ENCODE measurements at regions not wholly inside any gene's neighbourhood (a gene's known extent, or its start where the extent isn't known, plus 50 kb on each side); places are given as distances from the start of the nearest gene placed in this dataset.

DNA sequence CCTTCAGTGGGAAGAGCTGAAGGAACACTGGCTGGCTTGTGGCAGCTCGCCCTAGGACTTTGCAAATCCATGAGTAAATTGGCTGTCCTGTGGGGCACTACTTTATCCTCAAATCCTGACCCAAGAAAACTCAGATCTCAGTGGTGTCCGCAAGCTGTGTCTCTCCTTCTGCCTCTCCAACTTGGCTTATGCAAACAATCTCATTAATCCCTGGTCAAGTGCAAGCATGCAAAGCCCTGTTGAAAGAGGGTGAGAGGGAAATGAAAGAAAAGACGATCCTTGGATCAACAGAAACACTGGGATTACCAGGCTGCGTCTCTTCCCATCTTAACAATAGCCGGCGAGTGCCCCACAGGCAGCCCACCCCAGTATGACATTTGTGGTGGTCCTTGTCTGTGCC, 901.6 kb downstream of the BCL11B start:
- no peak for DNase-seq

DNA sequence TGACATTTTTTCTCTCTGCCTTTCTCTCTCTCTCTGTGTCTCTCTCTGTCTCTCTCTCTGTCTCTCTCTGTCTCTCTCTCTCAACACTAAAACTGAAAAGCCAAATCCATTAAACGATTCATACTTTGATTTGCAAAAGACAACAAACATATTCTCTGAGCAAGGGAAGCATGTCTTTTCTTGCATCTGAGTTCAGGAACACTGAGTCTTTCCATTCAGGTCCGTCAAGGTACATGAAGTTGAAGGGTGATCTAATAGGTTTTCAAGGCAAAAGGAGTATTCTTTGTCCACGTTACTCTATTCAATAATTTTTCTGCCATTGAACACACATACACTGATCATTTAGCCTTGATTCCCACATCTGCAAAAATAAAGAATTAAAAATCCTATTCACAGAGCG, 900.9 kb downstream of the BCL11B start:
- no peak for DNase-seq

DNA sequence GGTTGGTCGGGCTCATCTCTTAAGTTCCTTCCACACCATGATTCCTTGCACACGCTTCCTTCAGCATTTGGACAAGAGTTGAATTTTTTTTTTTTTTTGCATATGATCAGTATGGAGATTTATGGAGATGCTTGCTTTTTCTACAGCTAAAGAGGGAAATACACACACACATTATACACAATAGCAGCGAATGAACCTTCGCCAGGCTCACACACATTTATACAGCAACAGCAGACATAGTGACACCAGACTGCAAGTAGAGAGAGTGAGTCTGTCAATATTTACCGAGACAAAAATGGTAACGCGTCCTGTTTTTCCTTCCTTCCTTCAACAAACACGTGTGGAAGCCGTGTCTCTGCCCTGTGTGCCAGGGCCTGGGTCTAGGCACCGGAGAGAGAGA, 897.9 kb downstream of the BCL11B start:
- no peak for DNase-seq

GRCh38 chr14:98375566-98375965, 896.4 kb downstream of the BCL11B start:
- DNase-seq: no peak

- DNase-seq: no peak
Measured at GRCh38 chr14:98379830-98380229, 892.2 kb downstream of the BCL11B start.

DNA sequence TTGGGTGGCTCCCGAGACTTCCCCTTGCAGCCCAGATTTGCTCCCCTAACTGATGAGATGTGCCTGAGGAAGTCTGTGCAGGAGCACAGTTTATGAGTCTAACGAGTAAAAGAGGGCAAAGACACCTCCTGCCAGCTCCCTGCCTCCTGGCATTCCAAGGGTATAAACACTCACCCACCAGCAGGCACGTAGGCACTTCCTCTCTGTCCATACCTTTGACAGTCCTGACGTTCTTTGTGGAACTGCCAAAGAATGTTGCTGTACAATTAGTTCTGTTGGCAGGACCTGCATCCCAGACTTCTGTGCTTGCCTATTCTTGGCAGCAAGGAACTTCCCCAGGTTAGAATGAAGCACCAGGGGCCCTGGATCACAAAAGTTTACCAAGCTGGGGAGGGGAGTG, 889.3 kb downstream of the BCL11B start:
- no peak for DNase-seq

GRCh38 chr14:98385851-98386250, 886.1 kb downstream of the BCL11B start:
- no peak for DNase-seq

GRCh38 chr14:98391061-98391460, 880.9 kb downstream of the BCL11B start:
- DNase-seq: no peak

DNA sequence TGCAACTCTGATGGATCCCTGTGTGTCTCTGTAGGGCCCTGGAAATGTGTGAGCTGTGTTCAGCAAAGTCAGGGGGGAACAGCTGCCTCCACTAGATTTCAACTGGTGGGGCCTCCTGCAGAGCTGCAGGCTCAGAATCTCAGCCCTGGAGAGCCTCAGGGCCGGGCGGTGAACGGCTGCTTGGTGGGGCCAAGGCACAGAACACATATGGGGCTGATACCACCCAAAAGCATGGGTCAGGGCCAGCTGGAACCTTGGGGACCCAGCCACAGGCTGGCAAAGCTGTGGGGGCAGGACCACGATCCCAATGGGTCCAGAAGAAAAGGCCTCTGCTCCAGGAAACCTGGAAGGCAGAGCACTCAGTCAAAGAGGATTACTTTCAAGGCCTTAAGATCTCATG, 878.5 kb downstream of the BCL11B start:
- DNase-seq: no peak

DNA sequence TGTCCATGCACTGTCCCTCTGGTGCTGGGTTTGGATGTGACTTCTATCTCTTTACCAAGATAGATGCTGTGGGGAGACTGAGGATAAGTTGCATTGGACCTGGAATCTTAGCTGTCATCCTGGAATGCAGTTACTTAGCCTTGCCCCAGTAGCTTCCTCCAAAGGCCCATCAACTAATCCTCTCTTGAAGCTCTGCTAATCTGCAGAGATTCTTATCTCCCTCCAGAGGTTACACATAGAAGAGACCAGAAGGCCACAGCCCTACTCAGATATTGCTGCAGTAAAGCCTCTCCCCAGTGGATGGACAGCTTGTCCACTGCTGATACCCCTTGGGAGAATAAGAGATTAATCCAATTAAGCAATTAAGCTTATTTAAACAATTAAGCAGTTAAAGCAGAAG, 867.2 kb downstream of the BCL11B start:
- DNase-seq: no peak

DNA sequence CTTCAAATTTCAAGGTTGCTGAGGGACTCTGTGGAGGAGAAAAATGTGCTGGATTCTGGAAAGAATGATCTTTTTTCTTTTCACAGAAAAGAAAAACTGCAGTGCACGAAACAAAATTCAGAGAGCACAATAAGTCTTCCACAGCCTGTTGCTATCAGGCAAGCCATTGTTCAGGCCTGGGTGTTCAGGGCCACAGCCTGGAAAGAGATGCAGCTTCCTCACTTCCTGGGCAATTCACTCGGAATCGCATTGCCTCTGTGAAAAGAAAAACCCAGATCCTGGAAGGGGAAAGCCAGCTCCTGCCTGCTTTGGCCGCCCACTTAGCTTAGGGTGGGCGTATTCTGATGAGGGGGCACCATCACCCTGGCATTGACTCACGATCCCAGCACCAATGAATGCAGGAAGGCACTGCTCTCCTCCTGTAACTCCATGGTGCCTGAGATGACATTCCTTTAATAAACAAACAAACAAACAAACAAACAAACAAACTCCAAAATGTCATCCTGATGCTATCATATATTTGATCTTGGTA, 863.9 kb downstream of the BCL11B start:
- DNase-seq: no peak

DNA sequence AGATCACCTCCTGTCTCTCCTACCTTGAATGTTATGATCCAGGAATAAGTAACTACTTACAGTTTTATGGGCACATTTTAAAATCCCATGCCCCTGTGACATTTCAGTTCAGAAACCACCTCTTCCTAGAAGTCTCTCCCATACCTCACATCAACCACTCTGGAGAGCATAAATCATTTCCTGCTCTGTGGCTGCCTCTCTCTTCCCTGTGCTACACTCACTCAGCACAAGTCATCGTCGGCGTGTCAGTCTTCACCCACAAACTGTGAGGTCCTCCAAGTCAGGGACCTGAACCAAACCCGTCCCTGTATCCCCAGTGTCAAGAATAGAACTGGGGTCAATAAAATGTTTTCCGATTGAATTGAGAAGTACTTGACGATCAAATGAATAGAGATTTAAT, 863.3 kb downstream of the BCL11B start:
- no peak for DNase-seq

DNA sequence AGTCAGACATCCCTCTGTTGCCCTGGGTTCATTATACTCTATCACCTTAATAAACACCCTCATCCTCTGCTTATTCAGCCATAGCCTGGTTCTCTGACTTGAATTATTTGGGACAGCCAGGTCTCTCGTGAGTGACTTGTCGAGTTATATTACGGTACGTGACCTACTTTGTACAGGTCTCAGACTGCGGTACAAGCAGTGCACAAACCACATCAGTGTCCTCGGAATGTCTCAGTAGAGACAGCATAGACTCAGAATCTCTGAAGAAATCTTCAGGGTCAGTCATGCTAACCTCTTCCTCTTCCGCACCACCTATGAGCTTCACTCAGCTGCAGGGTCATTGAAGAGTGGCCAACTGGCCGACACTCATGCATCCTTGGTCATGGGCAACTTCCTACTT, 860.8 kb downstream of the BCL11B start:
- no peak for DNase-seq

DNA sequence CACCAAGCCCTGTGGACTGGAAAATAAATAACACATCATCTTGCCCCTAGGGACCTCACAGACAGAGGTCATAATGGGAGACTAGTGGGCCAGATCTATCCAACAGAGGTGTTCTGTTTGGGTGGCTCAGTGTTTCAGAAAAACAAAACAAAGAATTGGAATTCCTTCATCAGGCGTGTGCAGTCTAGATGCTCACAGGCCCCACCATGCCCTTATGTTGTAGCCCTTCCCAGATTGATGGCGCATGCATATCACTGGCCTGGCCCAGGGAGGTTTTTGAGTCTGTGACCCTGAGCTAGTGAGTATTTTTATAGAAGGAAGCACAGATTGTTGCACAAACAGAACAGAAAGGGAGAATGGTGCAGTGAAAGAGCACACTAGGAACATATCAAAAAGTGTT, 859.6 kb downstream of the BCL11B start:
- DNase-seq: no peak

- DNase-seq: no peak
Measured at GRCh38 chr14:98415766-98416165, 856.2 kb downstream of the BCL11B start.

DNA sequence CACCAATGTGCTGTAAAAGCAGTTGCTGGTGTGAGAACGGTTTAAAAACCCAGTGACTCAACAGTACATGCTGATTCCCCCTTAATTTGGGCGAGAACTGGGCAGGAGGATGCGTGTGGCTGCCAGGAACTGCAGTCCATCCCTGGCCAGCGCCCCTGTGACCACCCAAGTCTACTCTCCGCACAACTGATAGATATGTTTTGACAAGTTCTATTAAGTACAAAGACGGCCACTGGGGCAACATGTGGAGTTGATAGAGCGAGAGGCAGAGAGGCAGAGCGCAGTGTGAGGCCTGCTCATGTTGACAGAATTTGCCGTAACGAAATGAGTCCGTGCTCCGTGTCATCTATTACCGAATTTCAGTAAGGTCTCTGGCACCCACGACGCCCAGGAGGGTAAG, 855.0 kb downstream of the BCL11B start:
- no peak for DNase-seq

DNA sequence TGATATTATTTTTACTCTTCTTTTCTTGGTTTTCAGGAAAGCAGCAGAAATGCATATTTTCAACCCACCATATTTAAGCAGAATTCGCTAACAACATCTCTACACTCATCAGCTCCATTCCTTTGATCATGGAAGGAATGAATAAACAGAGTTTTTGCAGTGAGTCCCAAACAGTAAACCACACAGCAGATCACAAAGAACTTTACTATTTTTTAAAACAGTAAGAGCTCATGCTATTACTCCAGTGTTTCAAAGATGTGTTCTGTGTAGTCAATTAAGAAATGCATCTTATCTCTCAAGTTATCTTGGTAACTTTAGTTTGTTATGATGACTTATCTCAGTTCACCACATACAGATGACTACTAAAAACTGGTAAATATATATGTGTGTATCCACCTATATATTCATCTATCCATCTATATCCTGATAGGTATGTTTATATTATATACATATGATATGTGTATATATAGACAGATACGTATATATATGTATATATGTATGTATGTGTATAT, 843.5 kb downstream of the BCL11B start:
- DNase-seq: no peak

DNA sequence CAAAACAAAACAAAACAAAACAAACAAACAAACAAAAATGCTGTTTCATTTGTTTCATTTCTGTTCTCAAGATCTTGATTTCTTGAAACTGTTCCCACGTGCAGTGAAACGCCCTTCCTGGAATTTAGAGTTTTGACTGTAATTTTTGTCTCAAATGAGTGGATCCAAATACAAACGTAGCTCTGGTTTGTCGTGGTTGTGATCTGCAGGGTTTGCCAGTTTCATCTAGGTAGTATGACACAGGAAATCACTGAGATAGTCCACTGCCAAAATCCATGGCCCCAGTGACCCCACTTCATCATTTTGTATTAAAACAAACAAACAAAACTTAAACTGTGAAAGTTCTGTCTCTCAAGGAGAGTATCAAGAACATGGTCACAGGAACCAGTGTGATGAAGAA, 838.6 kb downstream of the BCL11B start:
- DNase-seq: no peak

GRCh38 chr14:98437113-98437512, 834.9 kb downstream of the BCL11B start:
- DNase-seq: no peak

DNA sequence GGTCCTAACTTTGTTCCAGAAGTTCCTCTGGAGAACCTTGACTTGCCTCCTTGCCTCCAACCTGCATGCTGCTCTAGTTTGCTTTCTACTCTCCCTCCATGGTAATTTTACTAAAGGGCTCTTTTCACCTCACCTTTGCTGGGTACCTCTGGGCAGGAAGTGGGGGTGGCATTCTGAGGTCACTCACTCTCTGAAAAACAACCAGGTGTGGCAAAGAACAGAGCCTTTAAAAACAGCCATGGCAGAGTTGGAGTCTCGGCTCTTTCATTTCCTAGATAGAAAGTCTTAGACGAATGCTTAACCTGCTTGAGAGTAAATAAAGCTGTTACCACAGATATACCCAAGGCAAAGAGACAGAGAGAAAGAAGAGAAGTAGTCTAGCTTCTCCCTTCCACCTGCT, 827.9 kb downstream of the BCL11B start:
- no peak for DNase-seq

DNA sequence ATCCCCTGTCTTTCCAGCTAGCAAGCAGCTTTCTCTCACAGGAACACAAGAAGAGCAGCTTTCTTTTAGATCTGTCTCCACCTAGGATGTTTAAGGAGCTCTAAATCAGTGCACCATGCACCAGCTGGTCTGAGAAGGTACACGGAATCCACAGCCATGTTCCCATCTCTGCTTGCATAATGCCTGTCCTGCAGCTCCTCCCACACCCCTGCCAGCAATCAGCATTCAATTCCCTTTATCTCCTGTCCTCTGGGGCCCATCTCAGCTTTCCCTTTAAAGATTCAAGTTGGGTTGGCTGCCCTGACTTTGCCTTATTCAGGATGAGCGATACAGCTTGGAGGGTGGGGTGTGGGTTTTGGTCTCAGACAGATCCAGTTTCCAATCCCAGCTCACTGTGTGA, 826.3 kb downstream of the BCL11B start:
- no peak for DNase-seq

DNA sequence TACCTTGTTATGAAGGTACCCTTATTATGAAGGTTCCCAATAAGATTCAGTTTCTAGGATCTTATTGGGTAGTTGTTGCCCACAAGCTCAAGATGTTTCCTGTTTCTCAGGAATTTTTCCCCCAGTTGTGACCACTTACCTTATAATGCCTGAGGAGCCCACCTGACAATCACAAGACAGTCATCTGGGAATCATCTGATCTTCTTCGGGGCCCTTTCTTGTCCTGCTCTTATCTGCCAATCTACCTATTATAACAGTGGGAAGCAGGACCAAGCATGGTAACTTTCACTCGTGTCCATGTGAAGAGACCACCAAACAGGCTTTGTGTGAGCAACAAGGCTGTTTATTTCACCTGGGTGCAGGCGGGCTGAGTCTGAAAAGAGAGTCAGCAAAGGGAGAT, 825.5 kb downstream of the BCL11B start:
- no peak for DNase-seq

DNA sequence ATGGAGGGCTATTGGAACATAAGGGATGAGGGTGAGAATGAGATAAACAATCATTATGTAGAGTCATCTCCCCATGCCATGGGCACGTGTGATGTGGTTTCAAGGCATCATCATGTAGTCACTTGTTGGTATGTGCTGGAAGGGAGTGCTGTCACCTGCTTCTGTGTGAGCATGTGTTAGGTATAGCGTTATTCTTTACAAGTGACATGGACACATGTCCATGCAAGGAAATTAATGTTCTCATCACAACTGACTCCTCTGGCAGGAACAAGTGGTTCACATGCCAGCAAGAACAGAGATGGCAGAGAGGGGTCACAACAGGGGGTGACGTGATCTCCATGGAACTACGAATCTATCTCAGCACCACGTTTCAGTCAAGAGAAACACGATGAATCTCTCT, 815.8 kb downstream of the BCL11B start:
- DNase-seq: no peak

DNA sequence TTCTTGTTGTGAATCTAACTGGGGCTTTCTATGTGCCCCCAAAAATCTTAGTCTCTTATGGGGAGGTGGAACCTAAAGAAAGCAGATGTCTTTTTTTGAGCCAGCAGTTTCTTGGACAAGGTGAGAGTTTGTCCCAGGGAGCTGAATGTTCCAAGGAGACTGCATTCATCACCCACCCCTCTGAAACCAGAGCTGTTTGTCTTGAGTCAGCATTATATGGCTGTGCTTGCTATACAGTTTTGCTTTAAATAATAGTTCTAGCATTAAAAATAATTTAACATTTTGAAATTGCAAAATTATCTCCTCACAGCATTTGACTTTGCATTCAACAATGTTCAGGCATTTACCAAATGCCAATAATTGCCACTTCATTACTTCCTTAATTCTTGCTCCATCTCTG, 813.3 kb downstream of the BCL11B start:
- DNase-seq: no peak

- no peak for DNase-seq
Measured at GRCh38 chr14:98462908-98463307, 809.1 kb downstream of the BCL11B start.

DNA sequence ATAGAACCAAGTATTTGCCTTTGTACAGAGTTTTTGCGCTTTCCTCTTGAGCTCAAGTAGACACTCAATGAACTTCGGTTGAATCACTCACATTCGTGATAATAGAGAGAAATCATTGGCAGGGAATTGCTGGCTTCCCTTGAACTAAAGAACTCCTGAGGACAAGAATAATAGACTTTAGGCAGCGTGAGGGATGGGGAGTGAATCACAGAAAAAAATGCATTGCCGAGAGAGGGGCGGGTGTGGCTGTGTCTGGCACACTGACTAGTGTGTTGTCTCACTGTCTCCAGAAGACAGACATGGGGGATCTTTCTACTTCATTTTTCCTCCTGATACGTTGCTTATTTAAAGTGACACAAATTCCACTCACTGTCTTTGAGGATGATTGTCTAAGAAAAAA, 805.2 kb downstream of the BCL11B start:
- no peak for DNase-seq

Data from Kasumi-1 (cell line).